Endodermal cell (in vitro differentiated cells): ENCODE measurements at regions not wholly inside any gene's neighbourhood (a gene's known extent, or its start where the extent isn't known, plus 50 kb on each side); places are given as distances from the start of the nearest gene placed in this dataset.

Experiments
- DNase-seq: peaks from one replicate; pipeline ENCODE4 v3.0.0-alpha.2; 2017
- H3K27ac ChIP-seq: 2 replicates; pipeline ENCODE4 v1.5.1; 2013; ENCODE audit warnings: mild to moderate bottlenecking, low read depth, low read length, moderate library complexity
- H3K27me3 ChIP-seq: 2 replicates; pipeline ENCODE4 v1.6.1; 2013; ENCODE audit warnings: mild to moderate bottlenecking, low read length, moderate library complexity; ENCODE audit not compliant: insufficient read depth, control insufficient read depth, poor library complexity, severe bottlenecking
- H3K36me3 ChIP-seq: 2 replicates; pipeline ENCODE4 v1.7.0; 2013; ENCODE audit warnings: mild to moderate bottlenecking, low read length, moderate library complexity; ENCODE audit not compliant: control insufficient read depth, insufficient read depth
- H3K4me1 ChIP-seq: one replicate; pipeline ENCODE4 v1.7.0; 2013; ENCODE audit warnings: low read length; ENCODE audit not compliant: control insufficient read depth, insufficient read depth
- H3K4me3 ChIP-seq: 2 replicates; pipeline ENCODE4 v1.5.1; 2013; ENCODE audit warnings: mild to moderate bottlenecking, low read length, moderate library complexity
- H3K9ac ChIP-seq: 2 replicates; pipeline ENCODE4 v1.6.1; 2013; ENCODE audit warnings: mild to moderate bottlenecking, low read length, moderate library complexity; ENCODE audit not compliant: poor library complexity, severe bottlenecking; ENCODE audit errors: extremely low read depth
- H3K9me3 ChIP-seq: 2 replicates; pipeline ENCODE4 v1.6.1; 2013; ENCODE audit warnings: mild to moderate bottlenecking, low read length, moderate library complexity; ENCODE audit not compliant: control insufficient read depth
- H3K27ac Mint-ChIP-seq: 2 replicates; pipeline ENCODE4 v1.8.0; 2020; ENCODE audit warnings: mixed read lengths
- H3K27me3 Mint-ChIP-seq: 2 replicates; pipeline ENCODE4 v1.8.0; 2021; ENCODE audit warnings: mild to moderate bottlenecking, mixed read lengths; ENCODE audit not compliant: insufficient read depth
- H3K36me3 Mint-ChIP-seq: 2 replicates; pipeline ENCODE4 v1.8.0; 2020; ENCODE audit warnings: low read depth, mixed read lengths
- H3K4me1 Mint-ChIP-seq: 2 replicates; pipeline ENCODE4 v1.8.0; 2020; ENCODE audit warnings: mixed read lengths
- H3K4me3 Mint-ChIP-seq: 2 replicates; pipeline ENCODE4 v1.8.0; 2020; ENCODE audit warnings: mild to moderate bottlenecking, moderate library complexity, mixed read lengths
- H3K9me3 Mint-ChIP-seq: 2 replicates; pipeline ENCODE4 v1.8.0; 2020; ENCODE audit warnings: mild to moderate bottlenecking, mixed read lengths
- WGBS, 2 experiments: methylation state at CpG; one replicate each; pipeline versions ENCODE4 v1.1.5 to v1.1.7; 2013; ENCODE audit warnings: missing lambda C conversion rate in 2 of 2, mixed read lengths in 1 of 2; ENCODE audit not compliant: insufficient coverage in 1 of 2, insufficient read length in 1 of 2; 5-methylcytosine and 5-hydroxymethylcytosine counted together
- TF ChIP-seq, protein P1 (sequence below): fragments of 200-600 bp; sonication (generic); conservative IDR thresholded peaks from 2 replicates; pipeline ENCODE4 v1.5.0; 2021; ENCODE audit warnings: antibody characterized with exemption, mild to moderate bottlenecking

DNA sequence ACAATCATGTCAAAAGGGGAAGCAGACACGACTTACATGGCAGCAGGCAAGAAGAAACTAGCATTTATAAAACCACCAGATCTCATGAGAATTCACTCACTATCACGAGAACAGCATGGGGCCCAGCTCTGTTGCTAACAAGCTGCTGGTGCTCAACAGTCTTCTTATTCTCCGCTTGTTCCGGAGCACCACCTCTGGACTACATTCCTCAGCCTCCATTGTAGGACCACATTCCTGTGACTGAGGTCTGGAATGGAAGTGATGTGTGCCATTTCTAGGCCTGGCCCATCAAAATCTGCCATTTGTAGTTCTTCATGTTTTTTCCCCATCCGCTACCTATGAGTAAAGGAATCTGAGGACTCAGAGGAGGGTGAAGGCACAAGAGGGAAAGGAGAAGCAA lies 111.5 kb upstream of the PTCHD1 start:
- peak; percentile 51 for DNase-seq
- no peaks in the 10 kb centered on the region for H3K9me3 ChIP-seq
- no peaks in the 10 kb centered on the region for H3K36me3 Mint-ChIP-seq
- H3K4me1 ChIP-seq = no peaks in the 10 kb centered on the region
- H3K27ac ChIP-seq = no peak overlapping the region
- peaks cover 3% of the 10 kb centered on the region for H3K4me1 Mint-ChIP-seq
- 90% methylated on average over 4 of the region's 5 CpGs; no CpG with 5 or more reads in 1 of the 2 experiments for WGBS, 2 experiments
- no peaks in the 10 kb centered on the region for H3K27me3 ChIP-seq
- TF ChIP-seq, protein P1, sequence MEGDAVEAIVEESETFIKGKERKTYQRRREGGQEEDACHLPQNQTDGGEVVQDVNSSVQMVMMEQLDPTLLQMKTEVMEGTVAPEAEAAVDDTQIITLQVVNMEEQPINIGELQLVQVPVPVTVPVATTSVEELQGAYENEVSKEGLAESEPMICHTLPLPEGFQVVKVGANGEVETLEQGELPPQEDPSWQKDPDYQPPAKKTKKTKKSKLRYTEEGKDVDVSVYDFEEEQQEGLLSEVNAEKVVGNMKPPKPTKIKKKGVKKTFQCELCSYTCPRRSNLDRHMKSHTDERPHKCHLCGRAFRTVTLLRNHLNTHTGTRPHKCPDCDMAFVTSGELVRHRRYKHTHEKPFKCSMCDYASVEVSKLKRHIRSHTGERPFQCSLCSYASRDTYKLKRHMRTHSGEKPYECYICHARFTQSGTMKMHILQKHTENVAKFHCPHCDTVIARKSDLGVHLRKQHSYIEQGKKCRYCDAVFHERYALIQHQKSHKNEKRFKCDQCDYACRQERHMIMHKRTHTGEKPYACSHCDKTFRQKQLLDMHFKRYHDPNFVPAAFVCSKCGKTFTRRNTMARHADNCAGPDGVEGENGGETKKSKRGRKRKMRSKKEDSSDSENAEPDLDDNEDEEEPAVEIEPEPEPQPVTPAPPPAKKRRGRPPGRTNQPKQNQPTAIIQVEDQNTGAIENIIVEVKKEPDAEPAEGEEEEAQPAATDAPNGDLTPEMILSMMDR = no peak
- H3K27me3 Mint-ChIP-seq = no peaks in the 10 kb centered on the region
- H3K9me3 Mint-ChIP-seq = no peaks in the 10 kb centered on the region
- no peaks in the 10 kb centered on the region for H3K36me3 ChIP-seq
- no peak overlapping the region for H3K4me3 Mint-ChIP-seq
- H3K4me3 ChIP-seq = no peak overlapping the region
- H3K9ac ChIP-seq = no peak overlapping the region
- H3K27ac Mint-ChIP-seq = no peak overlapping the region

DNA sequence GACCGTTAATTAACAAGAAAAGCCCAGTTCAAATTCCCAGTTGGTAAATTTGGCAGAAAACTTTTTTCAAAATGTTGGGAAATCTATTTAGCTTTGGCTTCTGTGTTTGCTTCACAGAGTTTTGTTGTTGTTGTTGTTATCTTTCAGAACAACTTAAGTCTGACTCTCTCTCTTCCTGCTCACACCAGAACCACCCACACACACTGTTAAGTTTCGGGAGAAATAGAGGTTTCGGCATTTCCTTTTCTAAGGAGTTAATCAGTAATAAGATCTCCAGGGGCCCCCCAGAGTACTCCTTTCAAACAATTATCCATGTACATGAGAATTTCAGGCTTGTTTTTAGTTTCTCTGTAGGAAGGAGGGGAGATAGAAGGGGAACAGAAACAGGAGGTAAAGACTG lies 106.2 kb upstream of the PTCHD1 start:
- WGBS, 2 experiments = 100% methylated on average over 1 of the region's 3 CpGs; no CpG with 5 or more reads in 1 of the 2 experiments
- Histone ChIP-seq H3K4me3 (no peak overlapping the region), H3K9ac (no peak overlapping the region), H3K27me3 (no peaks in the 10 kb centered on the region), H3K27ac (no peak overlapping the region), H3K4me1 (no peaks in the 10 kb centered on the region), H3K9me3 (no peaks in the 10 kb centered on the region), H3K36me3 (no peaks in the 10 kb centered on the region)
- DNase-seq = no peak
- Mint-ChIP-seq H3K9me3 (no peaks in the 10 kb centered on the region), H3K36me3 (no peaks in the 10 kb centered on the region), H3K4me3 (no peak overlapping the region), H3K27me3 (no peaks in the 10 kb centered on the region), H3K4me1 (peaks cover 19% of the 10 kb centered on the region), H3K27ac (no peak overlapping the region)
- TF ChIP-seq, protein P1 = no peak

DNA sequence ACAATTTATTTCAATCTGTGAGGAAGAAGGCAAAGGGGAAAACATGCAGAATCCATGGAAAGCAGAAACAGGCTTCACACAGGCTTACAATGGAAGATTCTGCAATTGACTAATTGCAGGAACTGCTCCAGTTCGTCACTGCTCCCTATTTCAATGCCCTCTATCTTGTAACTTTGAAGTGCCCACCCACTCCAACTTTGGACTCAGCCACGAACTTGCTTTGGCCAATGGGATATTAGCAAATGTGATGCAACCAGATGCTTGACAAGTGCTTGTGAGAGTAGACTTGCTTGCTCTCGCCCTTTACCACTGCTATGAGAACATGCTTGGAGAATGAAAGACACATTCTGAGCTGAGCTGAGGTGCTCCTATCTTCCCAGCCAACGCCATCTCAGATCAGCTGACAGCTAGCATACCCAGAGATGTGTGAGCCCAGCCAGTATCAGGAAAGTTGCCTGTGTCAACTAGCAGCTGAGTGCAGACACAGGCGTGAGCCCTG lies 105.7 kb upstream of the PTCHD1 start:
- no peak overlapping the region for H3K4me3 ChIP-seq
- Mint-ChIP-seq H3K27ac (no peak overlapping the region), H3K9me3 (peaks cover 1% of the 10 kb centered on the region), H3K27me3 (no peaks in the 10 kb centered on the region), H3K4me1 (peaks cover 19% of the 10 kb centered on the region), H3K4me3 (no peak overlapping the region), H3K36me3 (no peaks in the 10 kb centered on the region)
- peak; percentile 46 for DNase-seq
- WGBS, 2 experiments = 65 to 80% methylated on average over 1 to 5 of the region's 5 CpGs
- no peaks in the 10 kb centered on the region for H3K4me1 ChIP-seq
- H3K9me3 ChIP-seq = no peaks in the 10 kb centered on the region
- no peak overlapping the region for H3K9ac ChIP-seq
- H3K27ac ChIP-seq = no peak overlapping the region
- H3K36me3 ChIP-seq = no peaks in the 10 kb centered on the region
- TF ChIP-seq, protein P1 = no peak
- no peaks in the 10 kb centered on the region for H3K27me3 ChIP-seq
